Trophoblast cell (in vitro differentiated cells and primary cell): ENCODE measurements at regions not wholly inside any gene's neighbourhood (a gene's known extent, or its start where the extent isn't known, plus 50 kb on each side); places are given as distances from the start of the nearest gene placed in this dataset.

Experiments used
- DNase-seq, 2 donors: peaks; one replicate each; pipeline ENCODE4 v3.0.0-alpha.2; 2016
- H2AFZ ChIP-seq: 2 replicates; pipeline ENCODE4 v1.6.1; 2013; ENCODE audit warnings: low read length, moderate library complexity, mild to moderate bottlenecking; ENCODE audit not compliant: insufficient read depth, poor library complexity
- H2AK5ac ChIP-seq: 2 replicates; pipeline ENCODE4 v1.6.1; 2013; ENCODE audit warnings: mild to moderate bottlenecking, low read length
- H2BK120ac ChIP-seq: 2 replicates; pipeline ENCODE4 v1.6.1; 2013; ENCODE audit warnings: low read length, mild to moderate bottlenecking, moderate library complexity; ENCODE audit not compliant: insufficient read depth, poor library complexity
- H2BK12ac ChIP-seq: 2 replicates; pipeline ENCODE4 v1.6.1; 2013; ENCODE audit warnings: mild to moderate bottlenecking, low read length, moderate library complexity
- H2BK5ac ChIP-seq: 2 replicates; pipeline ENCODE4 v1.6.1; 2013; ENCODE audit warnings: low read length, low read depth, moderate library complexity, mild to moderate bottlenecking; ENCODE audit not compliant: poor library complexity
- H3K14ac ChIP-seq: 2 replicates; pipeline ENCODE4 v1.6.1; 2013; ENCODE audit warnings: mild to moderate bottlenecking, low read length
- H3K18ac ChIP-seq: 2 replicates; pipeline ENCODE4 v1.6.1; 2013; ENCODE audit warnings: mild to moderate bottlenecking, low read length
- H3K23ac ChIP-seq: 2 replicates; pipeline ENCODE4 v1.6.1; 2013; ENCODE audit warnings: low read length
- H3K27ac ChIP-seq: 2 replicates; pipeline ENCODE4 v1.5.1; 2013; ENCODE audit warnings: low read depth, mild to moderate bottlenecking, inconsistent platforms, low read length, moderate library complexity
- H3K27me3 ChIP-seq: 2 replicates; pipeline ENCODE4 v1.6.1; 2013; ENCODE audit warnings: inconsistent platforms, mild to moderate bottlenecking, low read length, moderate library complexity; ENCODE audit not compliant: insufficient read depth
- H3K36me3 ChIP-seq, 2 experiments: 1 replicate in 1 of 2; 2 replicates in 1 of 2; pipeline ENCODE4 v1.6.1; 2013; ENCODE audit warnings: low read length in 2 of 2, mild to moderate bottlenecking in 2 of 2, moderate library complexity in 1 of 2; ENCODE audit not compliant: insufficient read depth in 2 of 2, control insufficient read depth in 1 of 2
- H3K4ac ChIP-seq: 2 replicates; pipeline ENCODE4 v1.6.1; 2013; ENCODE audit warnings: low read depth, mild to moderate bottlenecking, low read length, moderate library complexity
- H3K4me1 ChIP-seq, 2 experiments: 1 replicate in 1 of 2; 2 replicates in 1 of 2; pipeline ENCODE4 v1.6.1; 2013; ENCODE audit warnings: low read length in 2 of 2, mild to moderate bottlenecking in 2 of 2, moderate library complexity in 1 of 2; ENCODE audit not compliant: insufficient read depth in 2 of 2, control insufficient read depth in 1 of 2
- H3K4me2 ChIP-seq: 2 replicates; pipeline ENCODE4 v1.6.1; 2013; ENCODE audit warnings: inconsistent platforms, mild to moderate bottlenecking, low read length, moderate library complexity
- H3K4me3 ChIP-seq: 2 replicates; pipeline ENCODE4 v1.5.1; 2013; ENCODE audit warnings: mild to moderate bottlenecking, low read depth, low read length, inconsistent platforms
- H3K79me1 ChIP-seq: one replicate; pipeline ENCODE4 v1.6.1; 2013; ENCODE audit warnings: low read length
- H3K79me2 ChIP-seq: 2 replicates; pipeline ENCODE4 v1.6.1; 2013; ENCODE audit warnings: low read length, mild to moderate bottlenecking; ENCODE audit not compliant: control insufficient read depth, insufficient read depth, poor library complexity
- H3K9ac ChIP-seq: 2 replicates; pipeline ENCODE4 v1.6.1; 2013; ENCODE audit warnings: mild to moderate bottlenecking, low read length
- H3K9me3 ChIP-seq: 2 replicates; pipeline ENCODE4 v1.6.1; 2013; ENCODE audit warnings: low read depth, mild to moderate bottlenecking, control low read depth, inconsistent platforms, low read length; ENCODE audit not compliant: insufficient read depth
- H4K12ac ChIP-seq: 2 replicates; pipeline ENCODE4 v1.6.1; 2013; ENCODE audit warnings: low read depth, mild to moderate bottlenecking, low read length, moderate library complexity
- H4K8ac ChIP-seq: 2 replicates; pipeline ENCODE4 v1.6.1; 2013; ENCODE audit warnings: low read depth, mild to moderate bottlenecking, low read length, moderate library complexity
- H4K91ac ChIP-seq: one replicate; pipeline ENCODE4 v1.6.1; 2013; ENCODE audit warnings: low read depth, mild to moderate bottlenecking, low read length, moderate library complexity
- WGBS: extraction: QIAGEN DNeasy Blood & Tissue Kit; methylation state at CpG from one replicate; pipeline ENCODE4 v1.1.7; 2013; ENCODE audit warnings: missing lambda C conversion rate; ENCODE audit not compliant: insufficient read length, insufficient coverage; ENCODE audit errors: extremely low coverage; 5-methylcytosine and 5-hydroxymethylcytosine counted together

- Histone ChIP-seq H2AFZ (no peak overlapping the region), H3K4me2 (no peak overlapping the region), H3K4me1 (peaks cover 0 to 2% of the 10 kb centered on the region in 2 experiments), H3K9me3 (no peaks in the 10 kb centered on the region), H3K14ac (no peak overlapping the region), H3K27ac (no peak overlapping the region), H3K18ac (no peak overlapping the region), H3K36me3 (no peaks in the 10 kb centered on the region), H4K12ac (no peak overlapping the region), H3K4me3 (no peak overlapping the region), H4K8ac (no peak overlapping the region), H2AK5ac (no peak overlapping the region), H2BK5ac (no peak overlapping the region), H3K9ac (no peak overlapping the region), H3K79me2 (no peaks in the 10 kb centered on the region), H2BK12ac (peak overlapping the region; percentile 58), H3K23ac (no peak overlapping the region), H3K4ac (no peak overlapping the region), H4K91ac (no peak overlapping the region), H3K27me3 (no peaks in the 10 kb centered on the region), H2BK120ac (peak overlapping the region; percentile 72), H3K79me1 (no peaks in the 10 kb centered on the region)
- no peak for DNase-seq
- WGBS: no CpG with 5 or more reads among the region's 3 CpGs
Observed at GRCh38 chr5:103427326-103427725, 135.3 kb downstream of the NUDT12 start.

- DNase-seq: no peak
- Histone ChIP-seq H3K36me3 (no peaks in the 10 kb centered on the region), H2AK5ac (no peak overlapping the region), H4K8ac (no peak overlapping the region), H3K9ac (no peak overlapping the region), H2AFZ (no peak overlapping the region), H3K27ac (no peak overlapping the region), H3K79me2 (no peaks in the 10 kb centered on the region), H3K23ac (no peak overlapping the region), H3K4me1 (no peaks in the 10 kb centered on the region), H3K27me3 (no peaks in the 10 kb centered on the region), H3K18ac (no peak overlapping the region), H3K4me2 (no peak overlapping the region), H3K14ac (no peak overlapping the region), H2BK120ac (no peak overlapping the region), H4K12ac (no peak overlapping the region), H3K4me3 (no peak overlapping the region), H3K4ac (no peak overlapping the region), H2BK12ac (no peak overlapping the region), H3K9me3 (no peaks in the 10 kb centered on the region), H3K79me1 (no peaks in the 10 kb centered on the region), H4K91ac (no peak overlapping the region), H2BK5ac (no peak overlapping the region)
- WGBS: no CpG with 5 or more reads among the region's 3 CpGs
Observed at GRCh38 chr5:103425686-103426454, 136.7 kb downstream of the NUDT12 start.

- Histone ChIP-seq H2AFZ (no peak overlapping the region), H3K14ac (no peak overlapping the region), H2BK5ac (no peak overlapping the region), H2BK12ac (no peak overlapping the region), H3K23ac (no peak overlapping the region), H2AK5ac (no peak overlapping the region), H3K4me2 (no peak overlapping the region), H3K4me1 (no peaks in the 10 kb centered on the region), H3K4me3 (no peak overlapping the region), H3K79me1 (no peaks in the 10 kb centered on the region), H3K18ac (no peak overlapping the region), H3K79me2 (no peaks in the 10 kb centered on the region), H3K36me3 (no peaks in the 10 kb centered on the region), H3K9ac (no peak overlapping the region), H4K91ac (no peak overlapping the region), H2BK120ac (no peak overlapping the region), H4K8ac (no peak overlapping the region), H3K9me3 (no peaks in the 10 kb centered on the region), H3K27me3 (no peaks in the 10 kb centered on the region), H4K12ac (no peak overlapping the region), H3K27ac (no peak overlapping the region), H3K4ac (no peak overlapping the region)
- 100% methylated on average over 1 of the region's 5 CpGs for WGBS
- peak in 1 of 2 donors; percentile 60 for DNase-seq
Observed at GRCh38 chr5:103424453-103425205, 138.0 kb downstream of the NUDT12 start.

- no peaks in the 10 kb centered on the region for H3K4me1 ChIP-seq
- H4K8ac ChIP-seq: no peak overlapping the region
- no peak overlapping the region for H3K4ac ChIP-seq
- H4K12ac ChIP-seq: no peak overlapping the region
- H3K79me1 ChIP-seq: no peaks in the 10 kb centered on the region
- no peak overlapping the region for H3K4me3 ChIP-seq
- no peak overlapping the region for H3K9ac ChIP-seq
- no peak overlapping the region for H2BK12ac ChIP-seq
- H2BK120ac ChIP-seq: no peak overlapping the region
- no peaks in the 10 kb centered on the region for H3K27me3 ChIP-seq
- H3K79me2 ChIP-seq: no peaks in the 10 kb centered on the region
- no peak overlapping the region for H3K23ac ChIP-seq
- H3K4me2 ChIP-seq: no peak overlapping the region
- H3K36me3 ChIP-seq: no peaks in the 10 kb centered on the region
- H3K14ac ChIP-seq: no peak overlapping the region
- WGBS: no CpG with 5 or more reads among the region's 2 CpGs
- no peak overlapping the region for H2AK5ac ChIP-seq
- H3K27ac ChIP-seq: no peak overlapping the region
- DNase-seq: no peak
- H4K91ac ChIP-seq: no peak overlapping the region
- H3K18ac ChIP-seq: no peak overlapping the region
- H3K9me3 ChIP-seq: no peaks in the 10 kb centered on the region
- H2BK5ac ChIP-seq: no peak overlapping the region
- no peak overlapping the region for H2AFZ ChIP-seq
Observed at GRCh38 chr5:103424026-103424425, 138.6 kb downstream of the NUDT12 start.
